Keratinocyte (primary cell): ENCODE measurements at regions not wholly inside any gene's neighbourhood (a gene's known extent, or its start where the extent isn't known, plus 50 kb on each side); places are given as distances from the start of the nearest gene placed in this dataset.

Experiments used
- CTCF ChIP-seq, 3 experiments: IDR thresholded peaks in 1 of 3; conservative IDR thresholded peaks in 1 of 3; optimal IDR thresholded peaks in 1 of 3; 2 replicates in 2 of 3; 3 replicates in 1 of 3; pipeline versions ENCODE3 to v1.5.1; 2011; ENCODE audit warnings: low read length in 3 of 3, mild to moderate bottlenecking in 3 of 3, moderate library complexity in 2 of 3, control low read depth in 1 of 3, inconsistent platforms in 1 of 3; ENCODE audit not compliant: insufficient read depth in 2 of 3; ENCODE audit errors: extremely low read depth in 1 of 3
- EZH2 ChIP-seq: IDR thresholded peaks from one replicate; pipeline ENCODE4 v1.6.1; 2012; ENCODE audit warnings: inconsistent platforms, mild to moderate bottlenecking, low read length, moderate library complexity

- TF ChIP-seq CTCF (optimal IDR thresholded peaks at IDR 0.05 in 1 of 3, IDR thresholded peaks at IDR 0.05 in 1 of 3, conservative IDR thresholded peaks at IDR 0.05 in 1 of 3; ENCODE audit: extremely low read depth in 1 of 3, insufficient read depth in 2 of 3, low read length in 3 of 3): no peak
- TF ChIP-seq EZH2: no peak
Measured at GRCh38 chr4:27129871-27130366, 269.3 kb downstream of the STIM2 start.
